ENCODE measurements at regions not wholly inside any gene's neighbourhood (a gene's known extent, or its start where the extent isn't known, plus 50 kb on each side); places are given as distances from the start of the nearest gene placed in this dataset.
"Not testable (repeated sequence)": the region's sequence is repeated elsewhere in the genome, so short reads cannot be mapped to it uniquely, and the experiment has no call there.

GRCh38 chr7:125326666-125327255 lies 397.1 kb upstream of the POT1 start:
- H3K9me3 ChIP-seq: no peaks in the 10 kb centered on the region
- H3K27ac ChIP-seq: no peak overlapping the region
- H3K4me1 ChIP-seq: no peaks in the 10 kb centered on the region
- intact Hi-C loops (cut with DNase I; ENCODE audit: low total_unique reads): loop anchor here (5.0 kb wide), 1 partner anchor 609 kb away; no protein-coding TSS in a partner anchor
- H3K27me3 ChIP-seq: no peaks in the 10 kb centered on the region
- no peak for DNase-seq
- no peak overlapping the region for H3K4me3 ChIP-seq
- TF ChIP-seq, protein P1, sequence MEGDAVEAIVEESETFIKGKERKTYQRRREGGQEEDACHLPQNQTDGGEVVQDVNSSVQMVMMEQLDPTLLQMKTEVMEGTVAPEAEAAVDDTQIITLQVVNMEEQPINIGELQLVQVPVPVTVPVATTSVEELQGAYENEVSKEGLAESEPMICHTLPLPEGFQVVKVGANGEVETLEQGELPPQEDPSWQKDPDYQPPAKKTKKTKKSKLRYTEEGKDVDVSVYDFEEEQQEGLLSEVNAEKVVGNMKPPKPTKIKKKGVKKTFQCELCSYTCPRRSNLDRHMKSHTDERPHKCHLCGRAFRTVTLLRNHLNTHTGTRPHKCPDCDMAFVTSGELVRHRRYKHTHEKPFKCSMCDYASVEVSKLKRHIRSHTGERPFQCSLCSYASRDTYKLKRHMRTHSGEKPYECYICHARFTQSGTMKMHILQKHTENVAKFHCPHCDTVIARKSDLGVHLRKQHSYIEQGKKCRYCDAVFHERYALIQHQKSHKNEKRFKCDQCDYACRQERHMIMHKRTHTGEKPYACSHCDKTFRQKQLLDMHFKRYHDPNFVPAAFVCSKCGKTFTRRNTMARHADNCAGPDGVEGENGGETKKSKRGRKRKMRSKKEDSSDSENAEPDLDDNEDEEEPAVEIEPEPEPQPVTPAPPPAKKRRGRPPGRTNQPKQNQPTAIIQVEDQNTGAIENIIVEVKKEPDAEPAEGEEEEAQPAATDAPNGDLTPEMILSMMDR (IDR thresholded peaks at IDR 0.05): no peak
- no peaks in the 10 kb centered on the region for H3K36me3 ChIP-seq

GRCh38 chr7:125316466-125316865 lies 386.8 kb upstream of the POT1 start:
- TF ChIP-seq, protein P1 (IDR thresholded peaks at IDR 0.05): no peak
- H3K36me3 ChIP-seq: no peaks in the 10 kb centered on the region
- no peak for DNase-seq
- no peaks in the 10 kb centered on the region for H3K4me1 ChIP-seq
- no peaks in the 10 kb centered on the region for H3K27me3 ChIP-seq
- intact Hi-C loops (cut with DNase I; ENCODE audit: low total_unique reads): no loop called here
- H3K27ac ChIP-seq: no peak overlapping the region
- H3K9me3 ChIP-seq: no peaks in the 10 kb centered on the region
- no peak overlapping the region for H3K4me3 ChIP-seq

GRCh38 chr7:125299003-125299765 lies 369.6 kb upstream of the POT1 start:
- DNase-seq: no peak
- no peaks in the 10 kb centered on the region for H3K4me1 ChIP-seq
- intact Hi-C loops (cut with DNase I; ENCODE audit: low total_unique reads): no loop called here
- no peaks in the 10 kb centered on the region for H3K36me3 ChIP-seq
- H3K9me3 ChIP-seq: no peaks in the 10 kb centered on the region
- no peaks in the 10 kb centered on the region for H3K27me3 ChIP-seq
- H3K27ac ChIP-seq: no peak overlapping the region
- TF ChIP-seq, protein P1 (IDR thresholded peaks at IDR 0.05): no peak
- H3K4me3 ChIP-seq: no peak overlapping the region

- no peak overlapping the region for H3K4me3 ChIP-seq
- no peaks in the 10 kb centered on the region for H3K4me1 ChIP-seq
- no peak for DNase-seq
- H3K9me3 ChIP-seq: no peaks in the 10 kb centered on the region
- H3K27ac ChIP-seq: no peak overlapping the region
- H3K27me3 ChIP-seq: no peaks in the 10 kb centered on the region
- intact Hi-C loops (cut with DNase I; ENCODE audit: low total_unique reads): no loop called here
- TF ChIP-seq, protein P1 (IDR thresholded peaks at IDR 0.05): no peak
- no peaks in the 10 kb centered on the region for H3K36me3 ChIP-seq
Observed at GRCh38 chr7:125279961-125280360, 350.3 kb upstream of the POT1 start.

GRCh38 chr7:125278318-125278717 lies 348.7 kb upstream of the POT1 start:
- Histone ChIP-seq H3K36me3 (no peaks in the 10 kb centered on the region), H3K27ac (no peak overlapping the region), H3K4me1 (no peaks in the 10 kb centered on the region), H3K4me3 (no peak overlapping the region), H3K27me3 (no peaks in the 10 kb centered on the region), H3K9me3 (no peaks in the 10 kb centered on the region)
- intact Hi-C loops (cut with DNase I; ENCODE audit: low total_unique reads): no loop called here
- DNase-seq: no peak
- TF ChIP-seq, protein P1 (IDR thresholded peaks at IDR 0.05): no peak

GRCh38 chr7:125274742-125275141 lies 345.1 kb upstream of the POT1 start:
- H3K36me3 ChIP-seq; H3K4me1 ChIP-seq; DNase-seq; H3K27me3 ChIP-seq; H3K9me3 ChIP-seq; intact Hi-C loops (cut with DNase I; ENCODE audit: low total_unique reads); H3K27ac ChIP-seq; H3K4me3 ChIP-seq: not testable (repeated sequence)

- H3K27me3 ChIP-seq; H3K36me3 ChIP-seq; intact Hi-C loops (cut with DNase I; ENCODE audit: low total_unique reads); DNase-seq; H3K4me3 ChIP-seq; H3K9me3 ChIP-seq; H3K4me1 ChIP-seq; H3K27ac ChIP-seq: not testable (repeated sequence)
Observed at GRCh38 chr7:125264174-125264856, 334.7 kb upstream of the POT1 start.

DNA sequence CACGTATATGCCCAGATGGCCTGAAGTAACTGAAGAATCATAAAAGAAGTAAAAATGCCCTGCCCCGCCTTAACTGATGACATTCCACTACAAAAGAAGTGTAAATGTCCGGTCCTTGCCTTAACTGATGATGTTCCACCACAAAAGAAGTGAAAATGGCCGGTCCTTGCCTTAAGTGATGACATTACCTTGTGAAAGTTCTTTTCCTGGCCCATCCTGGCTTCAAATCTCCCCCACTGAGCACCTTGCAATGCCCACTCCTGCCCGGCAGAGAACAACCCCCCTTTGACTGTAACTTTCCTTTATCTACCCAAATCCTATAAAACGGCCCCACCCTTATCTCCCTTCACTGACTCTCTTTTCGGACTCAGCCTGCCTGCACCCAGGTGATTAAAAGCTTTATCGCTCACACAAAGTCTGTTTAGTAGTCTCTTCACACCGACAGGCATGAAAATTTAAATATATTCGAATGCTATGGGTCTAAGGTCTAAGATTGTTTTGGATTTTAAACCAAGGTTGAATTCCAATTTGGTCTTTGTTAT lies 329.3 kb upstream of the POT1 start:
- H3K9me3 ChIP-seq; intact Hi-C loops (cut with DNase I; ENCODE audit: low total_unique reads); H3K36me3 ChIP-seq; DNase-seq; H3K27me3 ChIP-seq; H3K27ac ChIP-seq; H3K4me3 ChIP-seq; H3K4me1 ChIP-seq: not testable (repeated sequence)
